ENCODE measurements at regions not wholly inside any gene's neighbourhood (a gene's known extent, or its start where the extent isn't known, plus 50 kb on each side); places are given as distances from the start of the nearest gene placed in this dataset.

DNA sequence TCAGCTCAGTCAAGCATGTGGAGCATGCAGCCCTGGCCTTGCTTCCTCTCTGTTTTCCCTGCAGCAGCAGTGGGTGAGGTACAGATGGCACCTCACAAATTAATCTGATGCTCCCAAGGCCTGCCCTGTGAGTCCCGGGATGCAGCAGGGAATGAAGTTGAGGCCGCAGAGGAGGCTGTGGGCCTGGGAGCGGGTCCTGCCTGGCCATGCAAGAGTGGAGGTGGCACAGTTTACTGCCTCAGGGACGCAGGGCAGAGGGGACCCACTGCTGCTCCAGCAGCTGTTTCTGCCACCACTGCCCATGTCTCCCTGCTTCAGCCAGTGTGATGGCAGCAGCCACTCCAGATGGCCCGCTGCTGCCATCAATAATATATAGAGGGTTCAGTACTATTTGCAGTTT is 474.6 kb downstream of the EPHA5 start:
- Histone ChIP-seq H2AFZ (ENCODE audit: low read length) (no peak overlapping the region), H3K9ac (ENCODE audit: low read length) (no peak overlapping the region), H4K20me1 (ENCODE audit: low read length) (no peaks in the 10 kb centered on the region), H3F3A (ENCODE audit: low read length, unreplicated experiment) (no peaks in the 10 kb centered on the region), H3K36me3 (ENCODE audit: low read depth, low read length) (no peaks in the 10 kb centered on the region), H3K9me2 (replicated peaks; ENCODE audit: low read length) (no peaks in the 10 kb centered on the region), H3K79me2 (ENCODE audit: low read length) (no peaks in the 10 kb centered on the region), H3K4me2 (ENCODE audit: low read length) (no peak overlapping the region), H3K4me1 (ENCODE audit: insufficient read depth, low read length) (peaks cover 5% of the 10 kb centered on the region), H3K4me3 (ENCODE audit: low read length) (no peak overlapping the region), H3K27me3 (ENCODE audit: low read length) (no peaks in the 10 kb centered on the region), H3K9me3 (ENCODE audit: low read length) (no peaks in the 10 kb centered on the region), H3K27ac (ENCODE audit: low read length) (no peak overlapping the region)
- ChIA-PET CTCF (no interaction called here), POLR2A (ENCODE audit: unreplicated experiment) (no interaction called here)
- intact Hi-C loops (cut with micrococcal nuclease) = no loop called here
- BruUV-seq (replicated peaks) = no TSS peak
- TF ChIP-seq EZH2 (IDR thresholded peaks at IDR 0.05; ENCODE audit: low read length, unreplicated experiment) (no peak), EZH2phosphoT487 (IDR thresholded peaks at IDR 0.05; ENCODE audit: borderline replicate concordance, low read length) (no peak)
- TF ChIP-seq, protein P1, sequence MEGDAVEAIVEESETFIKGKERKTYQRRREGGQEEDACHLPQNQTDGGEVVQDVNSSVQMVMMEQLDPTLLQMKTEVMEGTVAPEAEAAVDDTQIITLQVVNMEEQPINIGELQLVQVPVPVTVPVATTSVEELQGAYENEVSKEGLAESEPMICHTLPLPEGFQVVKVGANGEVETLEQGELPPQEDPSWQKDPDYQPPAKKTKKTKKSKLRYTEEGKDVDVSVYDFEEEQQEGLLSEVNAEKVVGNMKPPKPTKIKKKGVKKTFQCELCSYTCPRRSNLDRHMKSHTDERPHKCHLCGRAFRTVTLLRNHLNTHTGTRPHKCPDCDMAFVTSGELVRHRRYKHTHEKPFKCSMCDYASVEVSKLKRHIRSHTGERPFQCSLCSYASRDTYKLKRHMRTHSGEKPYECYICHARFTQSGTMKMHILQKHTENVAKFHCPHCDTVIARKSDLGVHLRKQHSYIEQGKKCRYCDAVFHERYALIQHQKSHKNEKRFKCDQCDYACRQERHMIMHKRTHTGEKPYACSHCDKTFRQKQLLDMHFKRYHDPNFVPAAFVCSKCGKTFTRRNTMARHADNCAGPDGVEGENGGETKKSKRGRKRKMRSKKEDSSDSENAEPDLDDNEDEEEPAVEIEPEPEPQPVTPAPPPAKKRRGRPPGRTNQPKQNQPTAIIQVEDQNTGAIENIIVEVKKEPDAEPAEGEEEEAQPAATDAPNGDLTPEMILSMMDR (conservative IDR thresholded peaks at IDR 0.05; ENCODE audit: low read depth, low read length) = no peak
- DNase-seq (no peak), ATAC-seq (no peak)

DNA sequence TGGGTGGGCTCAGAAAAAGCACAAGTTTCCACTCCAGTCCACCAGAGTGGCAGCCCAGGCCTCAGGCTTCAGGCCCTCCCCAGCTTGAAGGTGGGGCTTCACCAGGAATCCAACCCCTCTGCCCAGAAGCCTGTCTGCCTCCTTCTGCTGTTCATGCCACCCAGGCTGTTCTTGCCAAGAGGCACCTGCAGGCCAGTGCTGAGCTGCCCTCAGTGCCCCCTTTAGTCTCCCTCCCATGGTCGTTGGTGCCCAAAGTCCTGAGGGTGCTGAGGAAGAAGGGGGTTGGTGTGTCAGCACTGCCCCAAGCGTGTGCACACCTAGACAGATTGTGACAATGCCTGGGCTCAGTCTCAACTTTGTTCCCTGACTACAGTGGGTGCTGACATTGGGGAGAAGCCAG is 475.3 kb downstream of the EPHA5 start:
- no peaks in the 10 kb centered on the region for H3K79me2 ChIP-seq (ENCODE audit: low read length)
- H3K27me3 ChIP-seq (ENCODE audit: low read length) = no peaks in the 10 kb centered on the region
- H3K4me3 ChIP-seq (ENCODE audit: low read length) = no peak overlapping the region
- H3K9ac ChIP-seq (ENCODE audit: low read length) = no peak overlapping the region
- no peaks in the 10 kb centered on the region for H3K9me3 ChIP-seq (ENCODE audit: low read length)
- POLR2A ChIA-PET (ENCODE audit: unreplicated experiment) = no interaction called here
- ATAC-seq = no peak
- no peak overlapping the region for H2AFZ ChIP-seq (ENCODE audit: low read length)
- TF ChIP-seq, protein P1 (conservative IDR thresholded peaks at IDR 0.05; ENCODE audit: low read depth, low read length) = no peak
- TF ChIP-seq EZH2 (IDR thresholded peaks at IDR 0.05; ENCODE audit: low read length, unreplicated experiment) = no peak
- no peak for TF ChIP-seq EZH2phosphoT487 (IDR thresholded peaks at IDR 0.05; ENCODE audit: borderline replicate concordance, low read length)
- CTCF ChIA-PET = no interaction called here
- no peaks in the 10 kb centered on the region for H3K36me3 ChIP-seq (ENCODE audit: low read depth, low read length)
- DNase-seq = no peak
- H3K9me2 ChIP-seq (replicated peaks; ENCODE audit: low read length) = no peaks in the 10 kb centered on the region
- H3K4me1 ChIP-seq (ENCODE audit: insufficient read depth, low read length) = peaks cover 5% of the 10 kb centered on the region
- no TSS peak for BruUV-seq (replicated peaks)
- H3K4me2 ChIP-seq (ENCODE audit: low read length) = no peak overlapping the region
- intact Hi-C loops (cut with micrococcal nuclease) = no loop called here
- H3K27ac ChIP-seq (ENCODE audit: low read length) = no peak overlapping the region
- H4K20me1 ChIP-seq (ENCODE audit: low read length) = no peaks in the 10 kb centered on the region
- no peaks in the 10 kb centered on the region for H3F3A ChIP-seq (ENCODE audit: low read length, unreplicated experiment)

DNA sequence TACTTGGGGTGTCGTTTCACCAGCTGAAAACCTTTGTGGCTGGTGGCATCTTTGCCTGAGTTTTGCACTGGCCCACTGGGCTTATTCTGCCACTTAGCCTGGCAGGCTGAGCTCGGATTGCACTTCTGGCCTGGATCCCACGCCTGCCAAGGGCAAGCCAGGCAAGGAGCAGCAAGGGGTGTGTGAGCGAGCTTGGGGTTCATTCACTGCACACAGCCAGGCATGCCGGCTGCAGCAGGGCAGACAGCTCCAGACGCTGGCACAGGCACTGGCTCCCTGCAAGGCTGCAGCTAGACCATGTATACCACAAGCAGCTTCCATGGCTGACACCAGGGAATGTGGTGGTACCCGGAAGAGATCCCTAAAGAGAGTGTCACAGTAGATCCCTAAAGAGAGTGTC is 476.3 kb downstream of the EPHA5 start:
- H3K9me2 ChIP-seq (replicated peaks; ENCODE audit: low read length) = no peaks in the 10 kb centered on the region
- H3K9ac ChIP-seq (ENCODE audit: low read length) = no peak overlapping the region
- no peak overlapping the region for H3K4me2 ChIP-seq (ENCODE audit: low read length)
- no peaks in the 10 kb centered on the region for H3K9me3 ChIP-seq (ENCODE audit: low read length)
- H3K27ac ChIP-seq (ENCODE audit: low read length) = no peak overlapping the region
- CTCF ChIA-PET = no interaction called here
- H3F3A ChIP-seq (ENCODE audit: low read length, unreplicated experiment) = no peaks in the 10 kb centered on the region
- peaks cover 5% of the 10 kb centered on the region for H3K4me1 ChIP-seq (ENCODE audit: insufficient read depth, low read length)
- ATAC-seq (no peak), DNase-seq (no peak)
- no peak overlapping the region for H3K4me3 ChIP-seq (ENCODE audit: low read length)
- no peaks in the 10 kb centered on the region for H3K27me3 ChIP-seq (ENCODE audit: low read length)
- H2AFZ ChIP-seq (ENCODE audit: low read length) = no peak overlapping the region
- intact Hi-C loops (cut with micrococcal nuclease) = loop anchor here (5.0 kb wide), 1 partner anchor 188 kb away; no protein-coding TSS in a partner anchor
- POLR2A ChIA-PET (ENCODE audit: unreplicated experiment) = no interaction called here
- BruUV-seq (replicated peaks) = no TSS peak
- H4K20me1 ChIP-seq (ENCODE audit: low read length) = no peaks in the 10 kb centered on the region
- H3K79me2 ChIP-seq (ENCODE audit: low read length) = no peaks in the 10 kb centered on the region
- TF ChIP-seq, protein P1 (conservative IDR thresholded peaks at IDR 0.05; ENCODE audit: low read depth, low read length) = no peak
- TF ChIP-seq EZH2 (IDR thresholded peaks at IDR 0.05; ENCODE audit: low read length, unreplicated experiment) (no peak), EZH2phosphoT487 (IDR thresholded peaks at IDR 0.05; ENCODE audit: borderline replicate concordance, low read length) (no peak)
- H3K36me3 ChIP-seq (ENCODE audit: low read depth, low read length) = no peaks in the 10 kb centered on the region
